ELF-1 (cell line): ENCODE measurements at regions not wholly inside any gene's neighbourhood (a gene's known extent, or its start where the extent isn't known, plus 50 kb on each side); places are given as distances from the start of the nearest gene placed in this dataset.
A peak's percentile ranks its signal among the peaks of the same experiment; 100 is the strongest.
"Not testable (repeated sequence)": the region's sequence is repeated elsewhere in the genome, so short reads cannot be mapped to it uniquely, and the experiment has no call there.

Source experiments
- DNase-seq: peaks from one replicate; pipeline ENCODE4 v3.0.0-alpha.2; 2016; ENCODE audit warnings: low read depth, low spot score

DNA sequence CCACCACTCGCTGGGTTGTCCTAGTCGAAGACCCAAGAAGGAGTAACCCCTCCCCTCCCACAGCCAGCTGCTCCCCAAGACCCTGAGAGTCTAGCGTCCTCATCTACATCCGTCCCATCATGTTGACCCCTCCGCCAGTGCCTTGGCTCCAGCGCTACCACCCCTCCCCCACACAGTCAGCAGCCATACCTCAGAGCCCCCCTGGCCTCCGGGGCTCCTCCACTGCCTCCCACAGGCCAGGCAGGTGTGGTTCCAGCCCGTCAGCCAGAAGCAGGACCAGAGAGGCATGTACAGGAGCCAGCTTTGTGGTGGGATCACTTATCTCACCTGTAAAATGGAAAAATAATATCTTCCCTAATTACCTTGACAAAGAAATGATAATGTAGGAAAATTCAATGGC, 51.5 kb upstream of the PHF21B start:
- no peak for DNase-seq

DNA sequence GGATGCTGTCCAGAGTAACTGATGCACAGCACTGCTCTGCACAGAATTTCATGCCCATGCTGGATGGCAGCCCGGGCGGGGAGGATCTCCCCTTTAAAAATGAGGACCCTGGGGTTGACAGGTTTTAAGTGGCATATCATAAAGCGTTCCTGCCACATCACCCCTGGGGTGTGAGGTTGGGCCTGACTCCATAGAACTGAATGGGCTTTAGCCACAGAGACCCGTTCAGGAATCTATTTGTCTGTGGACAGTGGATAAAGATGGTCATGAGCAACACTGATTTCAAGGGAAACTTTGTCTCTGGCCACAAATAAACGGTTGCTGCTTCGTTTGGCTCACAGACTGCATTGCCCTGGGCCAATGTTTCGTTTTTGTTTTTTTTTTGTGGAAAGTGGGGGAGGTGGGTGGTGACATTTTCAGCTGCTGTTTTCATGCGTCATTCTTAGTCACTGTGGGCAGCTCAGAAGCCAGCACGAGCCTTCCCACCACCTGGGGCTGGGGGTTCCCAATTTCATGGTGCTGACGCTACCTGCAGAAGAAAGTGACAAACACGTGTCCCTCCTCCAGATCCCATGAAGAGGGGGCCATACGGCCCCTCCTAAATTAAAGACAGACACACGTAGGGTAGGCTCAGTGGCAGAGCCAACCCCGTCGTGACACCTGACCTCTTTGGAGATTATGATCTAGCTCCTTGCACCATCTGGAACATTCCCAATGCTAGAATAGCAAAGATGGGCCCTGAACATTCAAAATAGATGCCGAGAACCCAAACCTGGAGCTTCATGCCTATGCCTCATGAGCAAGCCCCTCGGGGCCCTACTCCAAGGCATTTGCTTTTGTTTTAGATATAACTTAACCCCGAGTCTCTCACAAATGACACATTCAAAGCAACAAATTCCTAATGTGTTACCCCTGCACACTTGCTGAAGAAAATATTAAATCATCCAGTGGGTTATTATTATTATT, 54.8 kb upstream of the PHF21B start:
- no peak for DNase-seq

DNA sequence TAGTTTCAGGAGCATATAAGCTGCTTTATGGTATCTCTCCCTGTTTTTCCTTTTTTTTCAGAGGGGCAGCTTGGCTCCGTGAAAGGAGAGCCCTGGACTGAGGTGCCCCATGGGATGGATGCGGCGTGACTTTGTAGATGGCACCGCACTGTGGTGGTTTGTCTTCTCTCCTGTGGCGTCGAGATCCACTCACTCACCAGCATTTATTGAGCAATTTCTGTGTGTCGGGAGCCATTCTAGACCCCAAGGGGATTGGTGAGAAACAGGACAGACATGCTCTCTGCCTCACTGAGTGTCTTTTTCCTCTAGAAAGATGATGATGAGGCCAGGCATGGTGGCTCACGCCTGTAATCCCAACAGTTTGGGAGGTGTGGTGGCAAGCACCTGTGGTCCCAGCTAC, 55.9 kb upstream of the PHF21B start:
- no peak for DNase-seq

DNA sequence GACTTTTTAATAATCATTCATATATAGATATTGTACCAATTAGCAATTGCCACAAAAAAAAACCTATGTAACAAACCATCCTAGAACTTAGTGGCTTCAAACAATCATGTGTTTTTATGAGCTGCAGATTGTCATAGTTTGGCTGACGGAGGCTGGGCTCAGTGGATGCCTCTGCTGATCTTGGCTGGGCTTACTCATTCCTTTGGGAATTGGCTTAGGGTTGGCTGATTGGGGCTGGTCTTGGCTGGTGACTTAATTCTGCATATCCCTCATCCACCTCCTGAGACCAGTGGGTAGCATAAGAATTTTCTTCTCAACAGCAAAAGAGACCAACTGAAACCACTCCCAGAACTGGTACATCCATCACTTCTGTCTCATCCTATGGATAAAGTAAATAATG, 57.9 kb upstream of the PHF21B start:
- no peak for DNase-seq

DNA sequence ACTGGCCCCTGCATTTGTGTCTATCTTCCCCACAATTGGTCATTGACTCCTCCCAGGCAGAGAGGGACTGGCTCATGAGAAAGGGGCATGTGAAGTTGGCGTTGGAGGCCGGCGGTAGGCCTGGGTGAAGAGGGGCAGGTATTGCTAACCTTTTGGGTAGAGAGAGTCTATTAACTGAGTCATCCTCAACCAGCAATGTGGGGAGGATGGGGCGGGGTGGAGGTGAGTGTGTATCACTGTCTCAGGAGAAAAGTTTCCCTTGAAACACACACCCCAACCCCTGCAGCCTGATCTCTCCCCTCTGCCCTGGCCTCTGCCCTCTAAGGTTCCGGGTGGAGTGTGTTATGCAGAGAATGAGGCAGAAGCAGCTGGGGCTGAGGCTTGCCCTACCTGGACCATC, 60.1 kb upstream of the PHF21B start:
- DNase-seq = no peak

- DNase-seq = no peak
These were observed 61.8 kb upstream of the PHF21B start for GRCh38 chr22:45071618-45072017.

DNA sequence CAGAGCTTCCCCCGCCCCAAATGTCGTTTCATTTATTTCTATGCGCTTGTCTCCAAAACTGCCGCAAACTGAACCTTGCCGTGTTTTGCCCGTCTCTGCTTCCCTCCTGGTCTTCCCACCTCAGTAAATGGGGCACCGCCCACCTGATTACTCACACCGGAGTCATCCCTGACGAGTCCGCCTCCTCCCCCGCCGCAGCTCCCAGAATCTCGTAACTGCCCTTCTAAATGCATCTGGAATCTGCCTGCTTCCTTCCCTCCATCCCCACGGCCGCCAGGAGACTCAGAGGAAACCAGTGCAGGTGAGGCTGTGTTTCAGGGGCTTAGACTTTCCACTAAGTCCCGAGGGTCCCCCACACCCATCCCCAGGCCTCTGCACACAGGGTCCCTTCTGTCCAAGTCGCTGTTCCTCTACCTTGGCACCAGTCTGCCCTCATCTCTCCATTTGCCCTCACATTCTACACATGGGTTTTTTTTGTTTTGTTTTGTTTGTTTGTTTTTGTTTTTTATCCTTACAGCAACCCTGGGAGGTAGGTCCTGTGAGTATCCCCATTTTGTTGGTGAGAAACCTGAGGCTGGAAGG, 62.6 kb upstream of the PHF21B start:
- DNase-seq = peak; percentile 82

DNA sequence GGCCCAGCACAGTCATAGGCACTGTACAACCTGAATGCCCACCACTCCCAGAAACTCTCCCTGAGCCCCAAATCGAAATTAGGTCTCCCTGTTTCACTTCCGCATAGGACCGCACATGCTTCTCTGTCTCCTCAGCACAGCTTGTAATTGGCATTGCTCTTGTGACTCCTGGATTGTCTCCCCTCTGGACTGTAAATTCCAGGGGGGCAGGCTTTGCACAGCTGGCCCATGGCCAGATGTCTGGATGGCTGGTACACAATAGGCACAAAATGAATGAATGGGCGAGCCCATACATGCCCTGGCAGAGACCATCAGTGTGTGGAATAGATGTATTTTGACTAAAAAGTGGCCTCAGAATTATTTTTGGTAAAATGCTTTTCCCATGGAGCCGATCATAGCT, 63.3 kb upstream of the PHF21B start:
- no peak for DNase-seq

DNA sequence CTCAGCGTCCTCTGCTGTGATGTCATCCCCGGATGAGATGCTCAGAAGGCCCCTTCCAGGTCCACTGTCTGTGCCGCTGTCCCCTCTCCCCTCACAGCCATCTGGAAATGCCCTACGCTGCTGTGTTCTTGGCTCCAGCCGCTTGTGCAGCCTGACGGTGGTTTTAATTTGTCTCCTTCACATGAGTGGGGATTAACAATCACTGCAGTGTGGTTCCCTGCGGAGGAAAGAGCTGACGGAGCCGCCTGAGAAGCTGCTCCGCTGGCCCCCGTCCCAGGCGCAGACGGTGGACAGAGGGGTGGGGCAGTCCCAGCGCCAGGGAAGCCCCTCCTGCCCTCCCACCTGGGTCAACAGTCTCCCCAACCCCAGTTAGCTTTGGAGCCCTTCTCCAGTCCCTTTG, 67.5 kb upstream of the PHF21B start:
- no peak for DNase-seq

- DNase-seq = no peak
These were observed 68.1 kb upstream of the PHF21B start for GRCh38 chr22:45077826-45078334.

DNA sequence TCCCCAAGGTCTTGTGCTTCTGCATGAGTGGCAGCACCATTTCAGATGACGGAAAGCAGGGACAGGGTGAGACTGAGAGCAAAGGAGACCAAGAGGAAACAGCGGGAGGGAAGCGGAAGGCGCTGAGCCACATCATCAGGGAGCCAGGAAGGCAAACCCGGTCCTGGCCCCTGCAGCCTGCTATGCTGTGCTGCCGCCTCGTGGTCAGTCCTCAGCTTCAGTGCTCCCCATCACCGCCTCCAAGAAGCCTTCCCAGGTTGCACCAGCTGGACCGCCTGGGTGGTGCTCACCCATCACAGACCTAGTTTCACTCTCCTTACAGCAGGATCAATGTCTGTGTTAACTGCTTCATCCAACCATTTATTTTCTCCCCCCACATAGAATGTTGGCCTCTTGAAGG, 73.0 kb upstream of the PHF21B start:
- DNase-seq = peak; percentile 77

DNA sequence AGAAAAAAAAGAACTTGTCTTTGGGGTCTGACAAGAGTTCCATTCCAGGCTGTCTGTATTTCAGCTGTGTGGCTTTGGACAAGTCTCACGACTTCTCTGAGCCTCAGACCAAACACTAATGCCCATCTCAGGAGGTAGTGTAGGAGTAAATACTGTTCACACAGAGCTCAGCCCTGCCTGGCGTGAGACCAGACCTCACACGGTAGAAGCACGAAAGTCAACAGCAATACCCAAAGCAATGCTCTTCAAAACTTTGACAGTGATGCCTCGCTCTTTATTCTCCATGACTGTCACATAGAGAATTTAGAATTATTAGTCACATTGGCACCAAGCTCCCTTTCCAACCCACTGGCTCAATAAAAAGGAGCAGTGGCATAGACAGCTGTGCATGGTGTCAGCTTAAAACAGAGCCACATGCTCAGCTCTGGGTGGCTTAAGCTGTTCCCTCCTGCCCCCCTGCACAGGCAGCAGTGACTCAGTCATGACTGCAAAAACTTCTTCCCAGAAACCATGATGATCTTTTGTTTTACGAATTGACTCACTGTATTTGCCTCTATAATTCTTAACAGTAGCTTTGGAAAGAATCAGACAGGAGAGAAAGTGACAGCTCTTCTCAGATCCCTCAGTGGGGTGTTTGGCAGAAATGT, 74.0 kb upstream of the PHF21B start:
- DNase-seq = no peak

DNA sequence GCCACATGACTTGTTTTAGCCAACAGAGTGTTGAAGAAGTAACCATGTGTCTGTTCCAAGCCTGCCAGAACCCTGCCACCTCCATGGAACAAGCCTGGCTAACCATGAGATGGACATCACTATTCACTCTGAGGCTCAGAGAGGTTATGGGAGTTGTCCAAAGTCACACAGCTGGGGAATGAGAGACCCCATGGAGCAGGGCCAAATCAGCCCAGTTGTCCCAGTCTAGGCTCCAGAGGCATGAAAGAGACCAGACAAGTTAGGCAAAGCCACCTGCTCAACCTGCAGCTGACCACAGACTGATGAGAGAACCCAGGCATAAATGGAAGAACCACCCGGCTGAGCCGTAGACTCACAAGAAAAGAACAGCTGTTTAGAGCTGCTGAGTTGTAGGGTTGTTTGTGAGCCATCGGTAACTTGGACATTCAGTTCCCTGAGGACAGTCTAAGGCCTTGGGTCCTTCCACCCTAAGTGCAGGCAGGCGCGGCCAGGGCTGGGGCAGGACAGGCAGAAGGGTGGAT, 74.7 kb upstream of the PHF21B start:
- DNase-seq = no peak

GRCh38 chr22:45087802-45088201, 75.9 kb upstream of the NUP50 start:
- DNase-seq = peak; percentile 31

DNA sequence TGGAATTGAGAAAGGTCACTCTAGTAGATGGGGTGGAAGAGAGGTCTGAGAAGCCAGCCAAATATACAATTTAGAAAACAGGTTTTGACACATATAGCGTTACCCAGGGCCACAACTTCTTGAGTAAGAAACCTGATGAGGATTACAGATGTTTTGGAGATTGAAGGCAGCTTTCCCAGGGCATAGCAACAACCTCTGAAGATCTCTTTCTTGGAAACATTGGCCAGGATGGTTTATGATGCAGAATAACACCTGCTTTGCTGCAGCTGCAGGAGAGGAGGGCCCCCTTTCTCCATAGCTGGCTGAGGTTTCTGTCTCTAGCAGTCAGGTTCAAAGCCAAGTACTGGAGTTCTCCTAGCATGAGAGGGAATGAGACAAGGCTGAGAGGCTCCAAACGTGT, 75.1 kb upstream of the NUP50 start:
- no peak for DNase-seq

- DNase-seq = peak; percentile 84
These were observed 73.2 kb upstream of the NUP50 start for GRCh38 chr22:45090497-45090910.

- DNase-seq = peak; percentile 71
These were observed 72.4 kb upstream of the NUP50 start for GRCh38 chr22:45091254-45091854.

DNA sequence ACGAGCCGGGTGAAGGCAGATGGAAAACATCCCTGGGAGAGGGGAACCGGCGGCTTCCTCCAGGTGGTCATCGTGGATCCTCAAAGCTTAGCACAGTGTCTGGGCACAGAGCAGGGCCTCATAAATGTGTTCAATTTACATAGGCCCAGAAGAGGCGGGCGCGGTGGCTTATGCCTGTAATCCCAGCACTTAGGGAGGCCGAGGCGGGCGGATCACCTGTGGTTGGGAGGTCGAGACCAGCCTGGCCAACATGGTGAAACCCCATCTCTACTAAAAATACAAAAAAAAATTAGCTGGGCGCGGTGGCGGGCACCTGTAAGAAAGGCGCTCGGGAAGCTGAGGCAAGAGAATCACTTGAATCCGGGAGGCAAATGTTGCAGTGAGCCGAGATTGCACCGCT, 71.8 kb upstream of the NUP50 start:
- DNase-seq = not testable (repeated sequence)

DNA sequence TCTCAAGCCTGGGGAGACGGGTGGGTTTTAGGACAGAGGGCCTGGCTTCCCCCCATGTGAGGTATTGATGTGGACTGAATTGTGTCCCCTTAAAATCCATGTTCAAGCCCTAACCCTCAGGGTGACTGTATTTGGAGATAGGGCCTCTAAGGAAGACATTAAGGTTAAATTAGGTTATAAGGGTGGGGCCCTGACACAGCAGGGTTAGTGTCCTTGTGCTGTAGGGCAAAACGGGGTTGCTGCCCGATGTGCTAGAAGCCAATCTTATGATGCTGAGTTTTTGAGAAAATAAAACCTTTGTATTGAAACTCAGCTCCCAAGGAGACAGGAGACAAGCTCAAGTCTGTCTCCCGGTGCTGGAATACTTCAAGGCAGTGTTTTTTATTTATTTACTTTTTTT, 71.1 kb upstream of the NUP50 start:
- DNase-seq = no peak

GRCh38 chr22:45093609-45094008, 70.1 kb upstream of the NUP50 start:
- DNase-seq = no peak

DNA sequence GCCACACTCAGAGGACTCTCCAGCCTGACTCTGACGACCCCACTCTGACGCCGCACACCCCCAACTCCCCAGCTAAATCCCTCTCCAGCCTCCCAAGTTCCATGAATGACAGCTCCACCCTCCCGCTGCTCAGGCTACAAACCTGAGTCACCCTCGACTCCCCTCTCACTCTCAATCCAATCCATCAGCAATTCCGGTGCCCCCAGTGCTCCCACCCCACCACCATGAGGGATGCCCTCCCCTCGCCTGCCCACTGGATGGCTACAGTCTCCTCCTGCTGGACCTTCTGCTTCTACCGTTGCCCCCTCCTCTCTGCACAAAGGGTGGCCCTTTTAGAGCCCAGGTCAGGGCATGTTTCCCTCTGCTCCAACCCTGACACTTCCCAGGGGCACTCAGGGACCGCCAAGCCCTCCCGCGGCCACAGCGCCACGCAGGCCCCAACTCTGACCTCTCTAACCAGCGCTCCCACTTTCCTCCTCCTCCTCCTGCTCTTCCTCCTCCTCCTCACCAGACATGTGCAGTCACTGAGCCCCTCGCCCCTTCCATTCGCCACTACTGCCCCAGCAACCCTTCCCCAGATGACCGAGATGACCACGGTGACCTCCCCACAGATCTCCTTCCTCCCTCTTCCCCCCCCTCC, 69.5 kb upstream of the NUP50 start:
- DNase-seq = no peak
